ENCODE measurements at regions not wholly inside any gene's neighbourhood (a gene's known extent, or its start where the extent isn't known, plus 50 kb on each side); places are given as distances from the start of the nearest gene placed in this dataset.

DNA sequence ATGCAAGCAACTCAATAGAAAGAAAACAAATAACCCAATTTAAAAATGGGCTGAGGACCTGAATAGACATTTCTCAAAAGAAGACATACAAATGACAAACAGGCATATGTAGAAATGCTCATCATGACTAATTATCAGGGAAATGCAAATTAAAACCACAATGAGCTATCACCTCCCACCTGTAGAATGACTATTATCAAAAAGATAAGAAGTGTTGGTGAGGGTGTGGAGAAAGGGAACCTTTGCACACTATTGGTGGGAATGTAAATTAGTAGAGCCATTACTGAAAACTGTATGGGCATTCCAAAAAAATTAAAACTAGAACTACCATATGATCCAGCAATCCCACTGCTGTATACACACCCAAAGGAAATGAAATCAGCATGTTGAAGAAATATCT lies 212.2 kb downstream of the SUCLA2 start:
- Histone ChIP-seq H3K4me3 (ENCODE audit: low read depth, low read length) (no peak overlapping the region), H3K27ac (ENCODE audit: extremely low read depth, low read depth, low read length) (no peak overlapping the region), H3K4me1 (ENCODE audit: control insufficient read depth, insufficient read depth, low read length) (no peaks in the 10 kb centered on the region), H3K36me3 (ENCODE audit: control insufficient read depth in 2 of 2, insufficient read depth in 1 of 2, low read length in 2 of 2) (no peaks in the 10 kb centered on the region), H3K9me3 (ENCODE audit: control insufficient read depth, insufficient read depth, low read depth, low read length) (no peaks in the 10 kb centered on the region)
- ChIA-PET POLR2A (no interaction called here), CTCF (no interaction called here)
- no peak for TF ChIP-seq ZBTB48 (tag by site-specific recombination; IDR thresholded peaks at IDR 0.05)
- no peak for TF ChIP-seq ZNF610 (tag by site-specific recombination; IDR thresholded peaks at IDR 0.05; ENCODE audit: borderline replicate concordance)
- TF ChIP-seq YY1 (tag by site-specific recombination; IDR thresholded peaks at IDR 0.05) = no peak
- no peak for TF ChIP-seq ZNF335 (tag by site-specific recombination; conservative IDR thresholded peaks at IDR 0.05)
- no peak for TF ChIP-seq ZNF560 (tag by site-specific recombination; IDR thresholded peaks at IDR 0.05; ENCODE audit: borderline replicate concordance)
- no peak for TF ChIP-seq ZNF302 (tag by site-specific recombination; IDR thresholded peaks at IDR 0.05; ENCODE audit: low read depth)
- TF ChIP-seq ZNF211 (tag by site-specific recombination; IDR thresholded peaks at IDR 0.05; ENCODE audit: low read depth) = no peak
- no peak for TF ChIP-seq ZBTB1 (tag by site-specific recombination; IDR thresholded peaks at IDR 0.05)
- TF ChIP-seq ZNF416 (tag by site-specific recombination; IDR thresholded peaks at IDR 0.05) = no peak
- no peak for TF ChIP-seq ZNF10 (tag by site-specific recombination; IDR thresholded peaks at IDR 0.05)
- TF ChIP-seq, protein P1, sequence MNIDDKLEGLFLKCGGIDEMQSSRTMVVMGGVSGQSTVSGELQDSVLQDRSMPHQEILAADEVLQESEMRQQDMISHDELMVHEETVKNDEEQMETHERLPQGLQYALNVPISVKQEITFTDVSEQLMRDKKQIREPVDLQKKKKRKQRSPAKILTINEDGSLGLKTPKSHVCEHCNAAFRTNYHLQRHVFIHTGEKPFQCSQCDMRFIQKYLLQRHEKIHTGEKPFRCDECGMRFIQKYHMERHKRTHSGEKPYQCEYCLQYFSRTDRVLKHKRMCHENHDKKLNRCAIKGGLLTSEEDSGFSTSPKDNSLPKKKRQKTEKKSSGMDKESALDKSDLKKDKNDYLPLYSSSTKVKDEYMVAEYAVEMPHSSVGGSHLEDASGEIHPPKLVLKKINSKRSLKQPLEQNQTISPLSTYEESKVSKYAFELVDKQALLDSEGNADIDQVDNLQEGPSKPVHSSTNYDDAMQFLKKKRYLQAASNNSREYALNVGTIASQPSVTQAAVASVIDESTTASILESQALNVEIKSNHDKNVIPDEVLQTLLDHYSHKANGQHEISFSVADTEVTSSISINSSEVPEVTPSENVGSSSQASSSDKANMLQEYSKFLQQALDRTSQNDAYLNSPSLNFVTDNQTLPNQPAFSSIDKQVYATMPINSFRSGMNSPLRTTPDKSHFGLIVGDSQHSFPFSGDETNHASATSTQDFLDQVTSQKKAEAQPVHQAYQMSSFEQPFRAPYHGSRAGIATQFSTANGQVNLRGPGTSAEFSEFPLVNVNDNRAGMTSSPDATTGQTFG (tag by site-specific recombination; IDR thresholded peaks at IDR 0.05; ENCODE audit: borderline replicate concordance) = no peak
- no peak for TF ChIP-seq BCL11A (tag by site-specific recombination; IDR thresholded peaks at IDR 0.05; ENCODE audit: low read depth)
- TF ChIP-seq, protein P2, sequence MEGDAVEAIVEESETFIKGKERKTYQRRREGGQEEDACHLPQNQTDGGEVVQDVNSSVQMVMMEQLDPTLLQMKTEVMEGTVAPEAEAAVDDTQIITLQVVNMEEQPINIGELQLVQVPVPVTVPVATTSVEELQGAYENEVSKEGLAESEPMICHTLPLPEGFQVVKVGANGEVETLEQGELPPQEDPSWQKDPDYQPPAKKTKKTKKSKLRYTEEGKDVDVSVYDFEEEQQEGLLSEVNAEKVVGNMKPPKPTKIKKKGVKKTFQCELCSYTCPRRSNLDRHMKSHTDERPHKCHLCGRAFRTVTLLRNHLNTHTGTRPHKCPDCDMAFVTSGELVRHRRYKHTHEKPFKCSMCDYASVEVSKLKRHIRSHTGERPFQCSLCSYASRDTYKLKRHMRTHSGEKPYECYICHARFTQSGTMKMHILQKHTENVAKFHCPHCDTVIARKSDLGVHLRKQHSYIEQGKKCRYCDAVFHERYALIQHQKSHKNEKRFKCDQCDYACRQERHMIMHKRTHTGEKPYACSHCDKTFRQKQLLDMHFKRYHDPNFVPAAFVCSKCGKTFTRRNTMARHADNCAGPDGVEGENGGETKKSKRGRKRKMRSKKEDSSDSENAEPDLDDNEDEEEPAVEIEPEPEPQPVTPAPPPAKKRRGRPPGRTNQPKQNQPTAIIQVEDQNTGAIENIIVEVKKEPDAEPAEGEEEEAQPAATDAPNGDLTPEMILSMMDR (tag by site-specific recombination; IDR thresholded peaks at IDR 0.05) = no peak
- no peak for TF ChIP-seq ZNF133 (tag by site-specific recombination; IDR thresholded peaks at IDR 0.05)
- no peak for TF ChIP-seq MEIS1 (CRISPR knock-in tag; IDR thresholded peaks at IDR 0.05; ENCODE audit: borderline replicate concordance)
- TF ChIP-seq ZNF114 (tag by site-specific recombination; IDR thresholded peaks at IDR 0.05) = no peak
- TF ChIP-seq, protein P3, sequence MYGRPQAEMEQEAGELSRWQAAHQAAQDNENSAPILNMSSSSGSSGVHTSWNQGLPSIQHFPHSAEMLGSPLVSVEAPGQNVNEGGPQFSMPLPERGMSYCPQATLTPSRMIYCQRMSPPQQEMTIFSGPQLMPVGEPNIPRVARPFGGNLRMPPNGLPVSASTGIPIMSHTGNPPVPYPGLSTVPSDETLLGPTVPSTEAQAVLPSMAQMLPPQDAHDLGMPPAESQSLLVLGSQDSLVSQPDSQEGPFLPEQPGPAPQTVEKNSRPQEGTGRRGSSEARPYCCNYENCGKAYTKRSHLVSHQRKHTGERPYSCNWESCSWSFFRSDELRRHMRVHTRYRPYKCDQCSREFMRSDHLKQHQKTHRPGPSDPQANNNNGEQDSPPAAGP (tag by site-specific recombination; IDR thresholded peaks at IDR 0.05) = no peak
- TF ChIP-seq REPIN1 (tag by site-specific recombination; IDR thresholded peaks at IDR 0.05; ENCODE audit: low read depth) = no peak
- TF ChIP-seq ZNF521 (tag by site-specific recombination; IDR thresholded peaks at IDR 0.05) = no peak

DNA sequence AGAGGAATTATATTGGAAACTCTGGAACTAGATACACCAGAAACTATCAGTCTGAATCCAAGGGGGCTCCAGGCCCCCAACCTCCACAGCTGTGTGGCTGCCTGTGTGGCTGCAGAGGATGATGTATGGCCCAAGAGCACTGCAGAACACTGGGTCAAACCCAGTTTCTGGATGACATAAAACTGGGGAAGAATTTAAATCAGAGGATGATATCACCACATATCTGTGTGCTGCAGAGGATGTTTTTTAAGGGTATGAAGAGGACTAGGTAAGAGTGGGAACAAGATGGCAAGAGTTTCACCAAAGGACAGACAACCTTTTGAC lies 226.4 kb downstream of the SUCLA2 start:
- CTCF ChIA-PET = interaction anchor here (0.7 to 0.8 kb wide), 2 partner anchors 179 to 273 kb away, joined by 3 to 4 read pairs; no protein-coding TSS in a partner anchor
- TF ChIP-seq IKZF3 (tag by site-specific recombination; IDR thresholded peaks at IDR 0.05) (no peak), ZSCAN30 (tag by site-specific recombination; IDR thresholded peaks at IDR 0.05) (no peak), ZNF146 (tag by site-specific recombination; IDR thresholded peaks at IDR 0.05) (no peak), GLIS1 (tag by site-specific recombination; IDR thresholded peaks at IDR 0.05) (no peak), ZIC2 (tag by site-specific recombination; IDR thresholded peaks at IDR 0.05) (no peak), ZNF423 (tag by site-specific recombination; IDR thresholded peaks at IDR 0.05) (no peak), ZNF354C (tag by site-specific recombination; IDR thresholded peaks at IDR 0.05; ENCODE audit: borderline replicate concordance, low read depth) (no peak), SP2 (tag by site-specific recombination; IDR thresholded peaks at IDR 0.05) (no peak)
- TF ChIP-seq, protein P4, sequence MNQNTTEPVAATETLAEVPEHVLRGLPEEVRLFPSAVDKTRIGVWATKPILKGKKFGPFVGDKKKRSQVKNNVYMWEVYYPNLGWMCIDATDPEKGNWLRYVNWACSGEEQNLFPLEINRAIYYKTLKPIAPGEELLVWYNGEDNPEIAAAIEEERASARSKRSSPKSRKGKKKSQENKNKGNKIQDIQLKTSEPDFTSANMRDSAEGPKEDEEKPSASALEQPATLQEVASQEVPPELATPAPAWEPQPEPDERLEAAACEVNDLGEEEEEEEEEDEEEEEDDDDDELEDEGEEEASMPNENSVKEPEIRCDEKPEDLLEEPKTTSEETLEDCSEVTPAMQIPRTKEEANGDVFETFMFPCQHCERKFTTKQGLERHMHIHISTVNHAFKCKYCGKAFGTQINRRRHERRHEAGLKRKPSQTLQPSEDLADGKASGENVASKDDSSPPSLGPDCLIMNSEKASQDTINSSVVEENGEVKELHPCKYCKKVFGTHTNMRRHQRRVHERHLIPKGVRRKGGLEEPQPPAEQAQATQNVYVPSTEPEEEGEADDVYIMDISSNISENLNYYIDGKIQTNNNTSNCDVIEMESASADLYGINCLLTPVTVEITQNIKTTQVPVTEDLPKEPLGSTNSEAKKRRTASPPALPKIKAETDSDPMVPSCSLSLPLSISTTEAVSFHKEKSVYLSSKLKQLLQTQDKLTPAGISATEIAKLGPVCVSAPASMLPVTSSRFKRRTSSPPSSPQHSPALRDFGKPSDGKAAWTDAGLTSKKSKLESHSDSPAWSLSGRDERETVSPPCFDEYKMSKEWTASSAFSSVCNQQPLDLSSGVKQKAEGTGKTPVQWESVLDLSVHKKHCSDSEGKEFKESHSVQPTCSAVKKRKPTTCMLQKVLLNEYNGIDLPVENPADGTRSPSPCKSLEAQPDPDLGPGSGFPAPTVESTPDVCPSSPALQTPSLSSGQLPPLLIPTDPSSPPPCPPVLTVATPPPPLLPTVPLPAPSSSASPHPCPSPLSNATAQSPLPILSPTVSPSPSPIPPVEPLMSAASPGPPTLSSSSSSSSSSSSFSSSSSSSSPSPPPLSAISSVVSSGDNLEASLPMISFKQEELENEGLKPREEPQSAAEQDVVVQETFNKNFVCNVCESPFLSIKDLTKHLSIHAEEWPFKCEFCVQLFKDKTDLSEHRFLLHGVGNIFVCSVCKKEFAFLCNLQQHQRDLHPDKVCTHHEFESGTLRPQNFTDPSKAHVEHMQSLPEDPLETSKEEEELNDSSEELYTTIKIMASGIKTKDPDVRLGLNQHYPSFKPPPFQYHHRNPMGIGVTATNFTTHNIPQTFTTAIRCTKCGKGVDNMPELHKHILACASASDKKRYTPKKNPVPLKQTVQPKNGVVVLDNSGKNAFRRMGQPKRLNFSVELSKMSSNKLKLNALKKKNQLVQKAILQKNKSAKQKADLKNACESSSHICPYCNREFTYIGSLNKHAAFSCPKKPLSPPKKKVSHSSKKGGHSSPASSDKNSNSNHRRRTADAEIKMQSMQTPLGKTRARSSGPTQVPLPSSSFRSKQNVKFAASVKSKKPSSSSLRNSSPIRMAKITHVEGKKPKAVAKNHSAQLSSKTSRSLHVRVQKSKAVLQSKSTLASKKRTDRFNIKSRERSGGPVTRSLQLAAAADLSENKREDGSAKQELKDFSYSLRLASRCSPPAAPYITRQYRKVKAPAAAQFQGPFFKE (tag by site-specific recombination; IDR thresholded peaks at IDR 0.05; ENCODE audit: borderline replicate concordance) = no peak

More for the DNA sequence above, 226.4 kb downstream of the SUCLA2 start:
- H3K27ac ChIP-seq (ENCODE audit: extremely low read depth, low read depth, low read length) = no peak overlapping the region
- H3K4me1 ChIP-seq (ENCODE audit: control insufficient read depth, insufficient read depth, low read length) = no peaks in the 10 kb centered on the region
- H3K9me3 ChIP-seq (ENCODE audit: control insufficient read depth, insufficient read depth, low read depth, low read length) = no peaks in the 10 kb centered on the region
- POLR2A ChIA-PET = no interaction called here
- no peaks in the 10 kb centered on the region for H3K36me3 ChIP-seq (ENCODE audit: control insufficient read depth in 2 of 2, insufficient read depth in 1 of 2, low read length in 2 of 2)
- H3K4me3 ChIP-seq (ENCODE audit: low read depth, low read length) = no peak overlapping the region
